H9 (cell line): ENCODE measurements at regions not wholly inside any gene's neighbourhood (a gene's known extent, or its start where the extent isn't known, plus 50 kb on each side); places are given as distances from the start of the nearest gene placed in this dataset.

Experiments
- DNase-seq: peaks from one replicate; pipeline ENCODE4 v3.0.0-alpha.2; 2017
- H2AFZ ChIP-seq: one replicate; pipeline ENCODE4 v1.6.1; 2013; ENCODE audit warnings: mild to moderate bottlenecking, low read length, control low read depth, moderate library complexity
- H2AK5ac ChIP-seq: 2 replicates; pipeline ENCODE4 v1.6.1; 2013; ENCODE audit warnings: low read length, control low read depth, mixed read lengths; ENCODE audit not compliant: insufficient read length
- H2BK120ac ChIP-seq: one replicate; pipeline ENCODE4 v1.6.1; 2013; ENCODE audit warnings: low read depth, mild to moderate bottlenecking, low read length, control low read depth, inconsistent platforms; ENCODE audit not compliant: poor library complexity, severe bottlenecking
- H2BK12ac ChIP-seq: 2 replicates; pipeline ENCODE4 v1.6.1; 2013; ENCODE audit warnings: low read length, control low read depth, mixed read lengths, low read depth; ENCODE audit not compliant: insufficient read length
- H2BK15ac ChIP-seq: 2 replicates; pipeline ENCODE4 v1.6.1; 2013; ENCODE audit warnings: low read depth, low read length, control low read depth
- H2BK20ac ChIP-seq: one replicate; pipeline ENCODE4 v1.6.1; 2013; ENCODE audit warnings: low read depth, mild to moderate bottlenecking, low read length, control low read depth, inconsistent platforms; ENCODE audit not compliant: poor library complexity, severe bottlenecking
- H2BK5ac ChIP-seq: 2 replicates; pipeline ENCODE4 v1.6.1; 2013; ENCODE audit warnings: low read length, control low read depth, mixed read lengths; ENCODE audit not compliant: insufficient read length
- H3K14ac ChIP-seq: 2 replicates; pipeline ENCODE4 v1.6.1; 2013; ENCODE audit warnings: low read length, control low read depth; ENCODE audit not compliant: insufficient read depth
- H3K18ac ChIP-seq: 2 replicates; pipeline ENCODE4 v1.6.1; 2013; ENCODE audit warnings: low read depth, mild to moderate bottlenecking, mixed read lengths, low read length, control low read depth; ENCODE audit not compliant: insufficient read length
- H3K23ac ChIP-seq: 2 replicates; pipeline ENCODE4 v1.6.1; 2013; ENCODE audit warnings: low read length, control low read depth, mixed read lengths, low read depth; ENCODE audit not compliant: insufficient read length
- H3K23me2 ChIP-seq: 2 replicates; pipeline ENCODE4 v1.6.1; 2013; ENCODE audit warnings: low read depth, mild to moderate bottlenecking, mixed read lengths, low read length, control low read depth; ENCODE audit not compliant: insufficient read length, poor library complexity, severe bottlenecking
- H3K27ac ChIP-seq: 2 replicates; pipeline ENCODE4 v1.5.1; 2013; ENCODE audit warnings: low read length, control low read depth, mixed read lengths, low read depth; ENCODE audit not compliant: insufficient read length
- H3K27me3 ChIP-seq: 2 replicates; pipeline ENCODE4 v1.6.1; 2013; ENCODE audit warnings: low read length, control low read depth, inconsistent platforms; ENCODE audit not compliant: insufficient read depth
- H3K4ac ChIP-seq: 2 replicates; pipeline ENCODE4 v1.6.1; 2013; ENCODE audit warnings: low read depth, mild to moderate bottlenecking, control low read depth, inconsistent platforms, low read length, moderate library complexity
- H3K4me1 ChIP-seq: 2 replicates; pipeline ENCODE4 v1.6.1; 2013; ENCODE audit warnings: low read length, control low read depth, inconsistent platforms; ENCODE audit not compliant: insufficient read depth
- H3K4me2 ChIP-seq: 2 replicates; pipeline ENCODE4 v1.6.1; 2013; ENCODE audit warnings: low read length, control low read depth, mixed read lengths; ENCODE audit not compliant: insufficient read length, insufficient read depth
- H3K56ac ChIP-seq: 2 replicates; pipeline ENCODE4 v1.6.1; 2013; ENCODE audit warnings: low read depth, mild to moderate bottlenecking, mixed read lengths, low read length, control low read depth; ENCODE audit not compliant: insufficient read length
- H3K79me1 ChIP-seq: 2 replicates; pipeline ENCODE4 v1.6.1; 2013; ENCODE audit warnings: low read depth, mild to moderate bottlenecking, moderate library complexity, low read length, control low read depth, inconsistent platforms; ENCODE audit not compliant: insufficient read depth, poor library complexity, severe bottlenecking
- H3K79me2 ChIP-seq: 2 replicates; pipeline ENCODE4 v1.6.1; 2013; ENCODE audit warnings: low read length, control low read depth, inconsistent platforms; ENCODE audit not compliant: insufficient read depth
- H3K9ac ChIP-seq: 2 replicates; pipeline ENCODE4 v1.6.1; 2013; ENCODE audit warnings: low read length, control low read depth, mixed read lengths; ENCODE audit not compliant: insufficient read length; ENCODE audit errors: extremely low read depth
- H3K9me3 ChIP-seq: one replicate; pipeline ENCODE4 v1.6.1; 2013; ENCODE audit warnings: low read depth, low read length, inconsistent platforms; ENCODE audit not compliant: control insufficient read depth
- H3T11ph ChIP-seq: one replicate; pipeline ENCODE4 v1.6.1; 2013; ENCODE audit warnings: mild to moderate bottlenecking, low read length, control low read depth, inconsistent platforms
- H4K20me1 ChIP-seq: one replicate; pipeline ENCODE4 v1.6.1; 2013; ENCODE audit not compliant: control insufficient read depth, insufficient read length, insufficient read depth
- H4K5ac ChIP-seq: 2 replicates; pipeline ENCODE4 v1.6.1; 2013; ENCODE audit warnings: low read depth, mild to moderate bottlenecking, mixed read lengths, low read length, control low read depth; ENCODE audit not compliant: insufficient read length
- H4K8ac ChIP-seq: replicated peaks from 2 replicates; pipeline ENCODE4 v1.6.1; 2013; ENCODE audit warnings: low read length, control low read depth, mixed read lengths, low read depth; ENCODE audit not compliant: insufficient read length
- H4K91ac ChIP-seq: 2 replicates; pipeline ENCODE4 v1.6.1; 2013; ENCODE audit warnings: low read depth, mild to moderate bottlenecking, moderate library complexity, mixed read lengths, low read length, control low read depth; ENCODE audit not compliant: insufficient read length
- H3K27ac Mint-ChIP-seq, 3 experiments: 2 replicates in 2 of 3; 3 replicates in 1 of 3; pipeline ENCODE4 v1.8.0; 2020 to 2021; ENCODE audit warnings: mixed read lengths in 3 of 3, mild to moderate bottlenecking in 1 of 3, moderate library complexity in 1 of 3
- H3K27me3 Mint-ChIP-seq: 2 replicates; pipeline ENCODE4 v1.8.0; 2021; ENCODE audit warnings: low read depth, mild to moderate bottlenecking, moderate library complexity, mixed read lengths
- H3K36me3 Mint-ChIP-seq, 3 experiments: 2 replicates in 2 of 3; 3 replicates in 1 of 3; pipeline ENCODE4 v1.8.0; 2020 to 2021; ENCODE audit warnings: low read depth in 3 of 3, mixed read lengths in 3 of 3; ENCODE audit not compliant: insufficient read depth in 1 of 3
- H3K4me1 Mint-ChIP-seq, 2 experiments: 2 replicates each; pipeline ENCODE4 v1.8.0; 2020; ENCODE audit warnings: mixed read lengths in 2 of 2
- H3K4me3 Mint-ChIP-seq, 2 experiments: 2 replicates in 1 of 2; 3 replicates in 1 of 2; pipeline ENCODE4 v1.8.0; 2020 to 2021; ENCODE audit warnings: mild to moderate bottlenecking in 2 of 2, mixed read lengths in 2 of 2, moderate library complexity in 1 of 2
- H3K9me3 Mint-ChIP-seq, 2 experiments: 2 replicates in 1 of 2; 3 replicates in 1 of 2; pipeline ENCODE4 v1.8.0; 2020; ENCODE audit warnings: mild to moderate bottlenecking in 2 of 2, mixed read lengths in 2 of 2, moderate library complexity in 1 of 2
- CTCF ChIP-seq: fragments of 200-600 bp; sonication (generic); conservative IDR thresholded peaks from 3 replicates; pipeline ENCODE4 v1.8.0; 2021; ENCODE audit warnings: antibody characterized with exemption, mild to moderate bottlenecking

- H3K9me3 Mint-ChIP-seq: peaks cover 0 to under 1% of the 10 kb centered on the region in 2 experiments; a peak in 1 of 5 replicates
- H4K20me1 ChIP-seq: no peaks in the 10 kb centered on the region
- H3K23ac ChIP-seq: no peak overlapping the region
- no peak overlapping the region for H4K8ac ChIP-seq
- TF ChIP-seq CTCF: no peak
- H3K4me2 ChIP-seq: no peak overlapping the region
- no peak overlapping the region for H3K18ac ChIP-seq
- no peak overlapping the region for H2AK5ac ChIP-seq
- H3K27ac Mint-ChIP-seq: no peak overlapping the region
- H3K56ac ChIP-seq: no peak overlapping the region
- H3K79me2 ChIP-seq: no peaks in the 10 kb centered on the region
- no peak overlapping the region for H3K4me3 Mint-ChIP-seq
- no peak overlapping the region for H2BK20ac ChIP-seq
- no peak overlapping the region for H2BK12ac ChIP-seq
- H3K4ac ChIP-seq: no peak overlapping the region
- H3K79me1 ChIP-seq: no peaks in the 10 kb centered on the region
- H3K4me1 ChIP-seq: no peaks in the 10 kb centered on the region
- no peak overlapping the region for H2BK15ac ChIP-seq
- no peak overlapping the region for H4K91ac ChIP-seq
- H3K4me1 Mint-ChIP-seq: peaks cover 8 to 12% of the 10 kb centered on the region in 2 experiments; a peak in 3 of 4 replicates
- no peak overlapping the region for H2BK120ac ChIP-seq
- DNase-seq: no peak
- H3K23me2 ChIP-seq: no peaks in the 10 kb centered on the region
- H4K5ac ChIP-seq: no peak overlapping the region
- no peaks in the 10 kb centered on the region for H3K9me3 ChIP-seq
- no peak overlapping the region for H2AFZ ChIP-seq
- H3T11ph ChIP-seq: no peak overlapping the region
- no peak overlapping the region for H3K9ac ChIP-seq
- no peak overlapping the region for H3K27ac ChIP-seq
- no peaks in the 10 kb centered on the region for H3K27me3 ChIP-seq
- H3K36me3 Mint-ChIP-seq: no peaks in the 10 kb centered on the region
- no peak overlapping the region for H3K14ac ChIP-seq
- no peak overlapping the region for H2BK5ac ChIP-seq
- H3K27me3 Mint-ChIP-seq: peaks cover under 1% of the 10 kb centered on the region; the same call in 1 of the 2 replicates
Measured at GRCh38 chr2:228701506-228701905, 520.0 kb upstream of the SPHKAP start.
